Smooth muscle cell (in vitro differentiated cells): ENCODE measurements at regions not wholly inside any gene's neighbourhood (a gene's known extent, or its start where the extent isn't known, plus 50 kb on each side); places are given as distances from the start of the nearest gene placed in this dataset.

Experiments used
- DNase-seq: peaks from one replicate; lab custom pipeline; 2025; ENCODE audit not compliant: unreplicated experiment; lab: John Stamatoyannopoulos, UW
- H2AFZ ChIP-seq: fragments of 200-600 bp; sonication (generic); 2 replicates; pipeline ENCODE4 v1.6.0; 2016; ENCODE audit warnings: antibody characterized with exemption, low read depth, mild to moderate bottlenecking
- H3F3A ChIP-seq: fragments of 200-600 bp; sonication (generic); 2 replicates; pipeline ENCODE4 v1.6.0; 2017; ENCODE audit warnings: antibody characterized with exemption, low read depth
- H3K27ac ChIP-seq: fragments of 200-600 bp; sonication (generic); 2 replicates; pipeline ENCODE4 v1.5.1; 2016; ENCODE audit warnings: low read depth, mild to moderate bottlenecking
- H3K27me3 ChIP-seq: fragments of 200-600 bp; sonication (generic); 2 replicates; pipeline ENCODE4 v1.6.1; 2016; ENCODE audit warnings: low read depth, mild to moderate bottlenecking
- H3K36me3 ChIP-seq: fragments of 200-600 bp; sonication (generic); 2 replicates; pipeline ENCODE4 v1.5.1; 2016; ENCODE audit warnings: low read depth
- H3K4me1 ChIP-seq: fragments of 200-600 bp; sonication (generic); 2 replicates; pipeline ENCODE4 v1.5.1; 2016; ENCODE audit warnings: low read depth
- H3K4me2 ChIP-seq: fragments of 200-600 bp; sonication (generic); 2 replicates; pipeline ENCODE4 v1.6.0; 2016; ENCODE audit warnings: mild to moderate bottlenecking
- H3K4me3 ChIP-seq: fragments of 200-600 bp; sonication (generic); 2 replicates; pipeline ENCODE4 v1.5.1; 2016; ENCODE audit warnings: mild to moderate bottlenecking
- H3K79me2 ChIP-seq: fragments of 200-600 bp; sonication (generic); 2 replicates; pipeline ENCODE4 v1.6.0; 2016; ENCODE audit warnings: low read depth, mild to moderate bottlenecking
- H3K9ac ChIP-seq: fragments of 200-600 bp; sonication (generic); 2 replicates; pipeline ENCODE4 v1.6.0; 2016; ENCODE audit warnings: low read depth
- H3K9me3 ChIP-seq: fragments of 200-600 bp; sonication (generic); replicated peaks from 2 replicates; pipeline ENCODE4 v1.5.1; 2016; ENCODE audit warnings: low read depth
- H4K20me1 ChIP-seq: fragments of 200-600 bp; sonication (generic); 2 replicates; pipeline ENCODE4 v1.6.0; 2016; ENCODE audit warnings: low read depth
- WGBS: methylation state at CpG from one replicate; pipeline ENCODE4 v1.1.7; 2016; ENCODE audit warnings: low lambda C conversion rate; 5-methylcytosine and 5-hydroxymethylcytosine counted together
- TF ChIP-seq, protein P1 (sequence below): fragments of 200-600 bp; sonication (generic); IDR thresholded peaks from 2 replicates; pipeline ENCODE4 v1.5.1; 2017; ENCODE audit warnings: borderline replicate concordance, mild to moderate bottlenecking, antibody characterized with exemption; ENCODE audit not compliant: insufficient read depth, poor library complexity, severe bottlenecking

- Histone ChIP-seq H3K9ac (no peak overlapping the region), H3K4me1 (no peaks in the 10 kb centered on the region), H3K4me2 (no peak overlapping the region), H3K27ac (no peak overlapping the region), H2AFZ (no peak overlapping the region), H3F3A (no peaks in the 10 kb centered on the region), H3K4me3 (no peak overlapping the region), H3K36me3 (no peaks in the 10 kb centered on the region), H3K9me3 (no peaks in the 10 kb centered on the region), H3K79me2 (no peaks in the 10 kb centered on the region), H4K20me1 (no peaks in the 10 kb centered on the region), H3K27me3 (no peaks in the 10 kb centered on the region)
- 76% methylated on average over 8 of the region's 8 CpGs for WGBS
- TF ChIP-seq, protein P1, sequence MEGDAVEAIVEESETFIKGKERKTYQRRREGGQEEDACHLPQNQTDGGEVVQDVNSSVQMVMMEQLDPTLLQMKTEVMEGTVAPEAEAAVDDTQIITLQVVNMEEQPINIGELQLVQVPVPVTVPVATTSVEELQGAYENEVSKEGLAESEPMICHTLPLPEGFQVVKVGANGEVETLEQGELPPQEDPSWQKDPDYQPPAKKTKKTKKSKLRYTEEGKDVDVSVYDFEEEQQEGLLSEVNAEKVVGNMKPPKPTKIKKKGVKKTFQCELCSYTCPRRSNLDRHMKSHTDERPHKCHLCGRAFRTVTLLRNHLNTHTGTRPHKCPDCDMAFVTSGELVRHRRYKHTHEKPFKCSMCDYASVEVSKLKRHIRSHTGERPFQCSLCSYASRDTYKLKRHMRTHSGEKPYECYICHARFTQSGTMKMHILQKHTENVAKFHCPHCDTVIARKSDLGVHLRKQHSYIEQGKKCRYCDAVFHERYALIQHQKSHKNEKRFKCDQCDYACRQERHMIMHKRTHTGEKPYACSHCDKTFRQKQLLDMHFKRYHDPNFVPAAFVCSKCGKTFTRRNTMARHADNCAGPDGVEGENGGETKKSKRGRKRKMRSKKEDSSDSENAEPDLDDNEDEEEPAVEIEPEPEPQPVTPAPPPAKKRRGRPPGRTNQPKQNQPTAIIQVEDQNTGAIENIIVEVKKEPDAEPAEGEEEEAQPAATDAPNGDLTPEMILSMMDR = no peak
- DNase-seq = no peak
Observed at GRCh38 chr10:3292636-3293035, 120.1 kb upstream of the PITRM1 start.

GRCh38 chr10:3290550-3290949 is 118.0 kb upstream of the PITRM1 start:
- Histone ChIP-seq H3F3A (no peaks in the 10 kb centered on the region), H3K27ac (no peak overlapping the region), H2AFZ (no peak overlapping the region), H3K9ac (no peak overlapping the region), H3K79me2 (no peaks in the 10 kb centered on the region), H3K4me3 (no peak overlapping the region), H3K27me3 (no peaks in the 10 kb centered on the region), H3K9me3 (no peaks in the 10 kb centered on the region), H3K36me3 (no peaks in the 10 kb centered on the region), H3K4me1 (no peaks in the 10 kb centered on the region), H3K4me2 (no peak overlapping the region), H4K20me1 (no peaks in the 10 kb centered on the region)
- TF ChIP-seq, protein P1 = no peak
- WGBS = 74% methylated on average over 12 of the region's 12 CpGs
- no peak for DNase-seq

DNA sequence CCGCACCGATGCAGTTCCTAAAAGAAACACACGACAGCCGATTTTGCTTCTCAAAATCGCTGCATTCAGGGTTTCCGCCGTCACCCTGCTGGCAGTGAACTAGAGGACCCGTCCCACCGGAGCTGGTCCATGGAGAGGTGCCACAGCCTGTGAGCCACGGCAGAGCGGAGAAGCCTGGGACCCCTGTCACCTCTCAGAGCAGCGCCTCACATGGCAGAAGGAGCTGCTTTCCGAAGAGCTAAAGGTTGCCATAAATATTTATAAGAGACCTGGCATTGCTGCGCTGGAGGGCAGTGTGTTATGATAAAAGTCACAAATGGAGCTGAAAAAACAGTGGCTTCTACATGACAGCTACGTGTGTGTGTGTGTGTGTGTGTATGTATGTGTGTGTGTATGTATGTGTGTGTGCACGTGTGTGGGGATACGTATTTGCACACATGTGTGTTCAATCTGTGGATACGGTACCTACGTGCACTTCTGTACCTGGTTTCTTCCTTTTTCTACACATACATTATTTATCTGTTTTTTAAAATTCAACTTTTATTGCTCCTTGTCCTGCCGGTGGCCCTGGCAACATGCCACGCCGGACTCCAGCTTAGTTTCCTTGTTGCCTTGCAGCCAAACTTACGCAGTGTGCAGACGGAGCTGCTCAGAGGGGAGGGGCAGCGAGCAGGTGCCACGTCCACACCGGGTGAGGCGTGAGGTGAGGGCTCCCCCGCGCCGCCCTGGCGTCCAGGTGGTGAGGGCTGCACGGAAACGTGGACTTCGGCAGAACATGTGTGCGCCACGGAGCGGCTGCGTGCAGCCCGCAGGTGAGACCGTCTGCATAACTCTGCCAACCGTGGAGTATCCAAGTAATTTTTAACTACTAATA is 115.2 kb upstream of the PITRM1 start:
- no peak overlapping the region for H3K4me2 ChIP-seq
- no peaks in the 10 kb centered on the region for H3K36me3 ChIP-seq
- no peaks in the 10 kb centered on the region for H4K20me1 ChIP-seq
- H3K9ac ChIP-seq = no peak overlapping the region
- no peaks in the 10 kb centered on the region for H3K4me1 ChIP-seq
- H3K27ac ChIP-seq = no peak overlapping the region
- no peak overlapping the region for H2AFZ ChIP-seq
- no peaks in the 10 kb centered on the region for H3K9me3 ChIP-seq
- TF ChIP-seq, protein P1 = no peak
- WGBS = 93% methylated on average over 42 of the region's 42 CpGs
- DNase-seq = no peak
- no peaks in the 10 kb centered on the region for H3K79me2 ChIP-seq
- H3F3A ChIP-seq = no peaks in the 10 kb centered on the region
- no peaks in the 10 kb centered on the region for H3K27me3 ChIP-seq
- H3K4me3 ChIP-seq = no peak overlapping the region

- no peak overlapping the region for H3K4me3 ChIP-seq
- no peak overlapping the region for H3K9ac ChIP-seq
- no peaks in the 10 kb centered on the region for H4K20me1 ChIP-seq
- no peaks in the 10 kb centered on the region for H3K27me3 ChIP-seq
- H3K36me3 ChIP-seq = no peaks in the 10 kb centered on the region
- H3K4me2 ChIP-seq = no peak overlapping the region
- no peak overlapping the region for H3K27ac ChIP-seq
- no peak overlapping the region for H2AFZ ChIP-seq
- DNase-seq = no peak
- H3K79me2 ChIP-seq = no peaks in the 10 kb centered on the region
- no peaks in the 10 kb centered on the region for H3K4me1 ChIP-seq
- TF ChIP-seq, protein P1 = no peak
- H3K9me3 ChIP-seq = no peaks in the 10 kb centered on the region
- 97% methylated on average over 1 of the region's 1 CpG for WGBS
- H3F3A ChIP-seq = no peaks in the 10 kb centered on the region
Observed at GRCh38 chr10:3282674-3283017, 110.1 kb upstream of the PITRM1 start.
